NCI-H2196 treated with DMSO at 0.1 percent for 48 hours (cell line): ENCODE measurements at regions not wholly inside any gene's neighbourhood (a gene's known extent, or its start where the extent isn't known, plus 50 kb on each side); places are given as distances from the start of the nearest gene placed in this dataset.
"Not testable (repeated sequence)": the region's sequence is repeated elsewhere in the genome, so short reads cannot be mapped to it uniquely, and the experiment has no call there.

Experiments used
- DNase-seq: peaks from one replicate; lab custom pipeline; 2025; ENCODE audit not compliant: unreplicated experiment; lab: John Stamatoyannopoulos, UW

- no peak for DNase-seq
Observed at GRCh38 chr10:80855348-80855971, 317.8 kb downstream of the SH2D4B start.

DNA sequence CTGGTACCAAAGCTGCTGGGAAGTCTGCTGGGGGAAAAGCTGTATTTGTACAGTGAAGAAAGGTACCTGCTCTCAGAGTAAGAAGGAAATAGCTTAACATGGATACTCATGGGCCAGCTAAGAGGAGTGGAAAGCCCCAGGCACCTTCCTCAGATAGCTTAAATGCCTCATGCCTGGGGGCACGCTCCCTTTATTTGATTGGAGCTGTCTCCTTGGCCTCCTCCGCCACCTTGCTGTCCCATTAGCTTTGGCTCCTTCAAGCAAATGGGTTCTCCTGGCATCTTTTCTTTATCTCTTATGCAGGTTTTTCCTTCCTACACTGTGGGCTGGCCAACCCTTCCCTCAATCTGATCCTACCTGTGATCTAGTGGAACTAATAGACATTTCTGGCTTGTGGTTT, 318.5 kb downstream of the SH2D4B start:
- DNase-seq, result no peak

DNA sequence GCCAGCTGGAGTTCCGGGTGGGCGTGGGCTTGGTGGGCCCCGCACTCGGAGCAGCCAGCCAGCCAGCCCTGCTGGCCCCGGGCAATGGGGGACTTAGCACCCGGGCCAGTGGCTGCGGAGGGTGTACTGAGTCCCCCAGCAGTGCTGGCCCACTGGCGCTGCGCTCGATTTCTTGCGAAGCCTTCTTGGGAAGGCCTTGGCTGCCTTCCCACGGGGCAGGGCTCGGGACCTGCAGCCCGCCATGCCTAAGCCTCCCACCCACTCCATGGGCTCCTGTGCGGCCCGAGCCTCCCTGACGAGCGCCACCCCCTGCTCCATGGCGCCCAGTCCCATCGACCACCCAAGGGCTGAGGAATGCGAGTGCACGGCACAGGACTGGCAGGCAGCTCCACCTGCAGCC, 321.6 kb downstream of the SH2D4B start:
- not testable (repeated sequence) for DNase-seq

DNA sequence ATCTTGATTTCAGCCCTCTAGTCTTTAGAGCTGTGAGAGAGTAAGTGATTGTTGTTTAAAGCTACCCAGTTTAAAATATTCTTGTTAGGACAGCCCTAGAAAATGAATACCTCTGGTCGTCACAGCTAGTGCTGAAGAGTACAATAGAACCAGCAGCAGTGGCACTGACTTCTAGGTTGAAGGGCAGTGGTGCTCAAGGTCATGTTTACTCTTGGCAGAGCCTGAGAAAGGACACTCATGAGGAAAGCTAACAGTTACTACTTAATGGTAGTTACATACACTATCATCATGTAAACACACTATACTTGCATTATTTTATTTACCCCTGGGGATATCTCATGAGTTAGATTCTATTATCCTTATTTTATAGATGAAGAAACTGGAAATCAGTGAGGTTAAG, 323.0 kb downstream of the SH2D4B start:
- DNase-seq, result no peak

GRCh38 chr10:80861882-80862281, 324.2 kb downstream of the SH2D4B start:
- DNase-seq, result no peak

- DNase-seq, result no peak
Observed at GRCh38 chr10:80870282-80870681, 332.6 kb downstream of the SH2D4B start.

GRCh38 chr10:80871083-80871482, 333.4 kb downstream of the SH2D4B start:
- no peak for DNase-seq

GRCh38 chr10:80878330-80878729, 340.6 kb downstream of the SH2D4B start:
- no peak for DNase-seq

DNA sequence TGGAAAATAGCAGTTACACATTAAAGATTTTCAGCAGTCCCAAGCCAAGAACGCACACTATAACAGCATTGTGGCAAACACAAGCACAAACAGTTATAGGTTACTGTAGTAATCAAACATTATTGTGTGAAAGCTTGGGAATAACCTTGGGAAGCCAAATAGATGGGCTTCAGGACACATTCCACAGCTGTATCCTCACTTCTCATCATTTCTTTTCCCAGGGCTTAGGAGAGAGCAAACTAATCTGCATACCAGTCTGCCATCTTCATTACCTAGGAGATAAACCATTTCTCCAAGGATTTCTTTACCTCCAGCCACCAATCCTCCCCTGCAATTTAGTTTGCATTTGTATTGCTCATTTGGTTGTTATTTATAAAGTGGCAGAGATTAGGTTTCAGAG, 352.4 kb downstream of the SH2D4B start:
- DNase-seq, result no peak

GRCh38 chr10:80893256-80893655, 355.6 kb downstream of the SH2D4B start:
- no peak for DNase-seq

- DNase-seq, result no peak
Observed at GRCh38 chr10:80894311-80894791, 356.6 kb downstream of the SH2D4B start.

DNA sequence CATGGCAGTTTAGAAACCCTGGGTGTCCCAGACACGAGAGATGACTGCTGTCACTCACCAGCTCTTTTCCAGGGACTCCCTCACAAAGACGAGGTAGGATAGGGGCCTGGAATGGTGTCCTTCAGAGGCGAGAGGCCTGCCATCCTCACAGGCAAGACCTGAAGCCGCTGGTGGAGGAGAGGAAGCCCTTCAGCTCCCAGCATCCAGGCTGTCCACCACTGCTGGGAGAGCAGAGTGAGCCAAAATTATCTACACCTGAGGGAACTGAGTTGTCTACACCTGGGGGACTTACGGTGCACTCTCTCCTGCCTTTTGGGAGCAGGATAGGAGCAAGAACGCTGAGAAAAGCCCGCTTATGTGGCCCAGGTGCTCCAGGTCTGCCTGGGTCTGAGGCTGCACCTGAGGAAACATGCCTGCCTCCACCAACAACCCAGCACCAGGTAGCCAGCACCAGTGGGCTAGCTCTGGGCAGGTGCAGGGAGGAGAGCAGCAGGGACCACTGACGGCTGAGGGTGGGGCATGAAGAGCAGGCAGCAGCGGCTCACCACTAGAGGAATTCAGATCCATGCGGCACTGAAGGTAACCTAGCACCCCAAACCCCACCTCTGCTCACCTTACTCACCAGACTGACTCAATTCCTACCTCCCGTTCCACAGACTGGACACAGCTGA, 357.2 kb downstream of the SH2D4B start:
- DNase-seq, result no peak

GRCh38 chr10:80896076-80896475, 358.4 kb downstream of the SH2D4B start:
- no peak for DNase-seq

DNA sequence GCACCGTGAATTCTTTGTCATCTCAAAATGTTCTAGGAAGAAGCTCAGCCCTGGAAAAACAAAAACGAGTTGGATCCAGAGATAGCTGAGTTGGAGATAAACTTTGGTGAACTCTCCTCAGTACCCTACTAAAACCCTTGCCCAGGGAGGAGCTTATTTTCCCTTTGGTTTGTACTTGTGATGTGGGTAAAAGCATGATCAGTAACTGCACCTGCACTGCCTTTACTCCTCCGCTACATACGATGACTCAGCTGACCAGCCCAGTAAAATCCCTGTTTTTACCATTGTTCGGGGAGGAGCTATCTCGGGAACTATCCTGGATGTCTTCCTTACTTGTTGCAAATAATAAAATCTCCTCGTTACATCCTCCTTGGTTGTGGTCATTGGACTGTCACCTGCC, 359.3 kb downstream of the SH2D4B start:
- no peak for DNase-seq

DNA sequence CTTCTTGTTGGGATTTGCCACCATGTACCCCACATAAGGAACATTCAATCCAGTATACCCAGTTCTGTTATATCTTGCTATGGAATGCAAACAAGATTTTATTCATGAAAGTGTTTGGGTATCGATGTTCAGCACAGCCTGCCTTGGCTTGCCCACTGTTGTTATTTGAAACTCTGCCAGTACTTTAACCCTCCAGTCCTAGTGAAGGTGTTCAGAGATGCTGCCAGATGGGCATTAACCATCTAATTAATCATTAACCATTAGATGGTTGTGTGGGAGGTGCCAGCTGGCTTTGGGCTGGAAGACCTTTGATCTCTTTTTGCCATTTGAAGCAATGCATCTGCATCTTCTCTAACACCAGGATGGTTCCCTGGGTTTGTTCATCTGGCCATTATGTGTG, 363.0 kb downstream of the SH2D4B start:
- DNase-seq, result no peak

GRCh38 chr10:80908611-80909010, 370.9 kb downstream of the SH2D4B start:
- no peak for DNase-seq

GRCh38 chr10:80909254-80909653, 371.6 kb downstream of the SH2D4B start:
- DNase-seq, result no peak

DNA sequence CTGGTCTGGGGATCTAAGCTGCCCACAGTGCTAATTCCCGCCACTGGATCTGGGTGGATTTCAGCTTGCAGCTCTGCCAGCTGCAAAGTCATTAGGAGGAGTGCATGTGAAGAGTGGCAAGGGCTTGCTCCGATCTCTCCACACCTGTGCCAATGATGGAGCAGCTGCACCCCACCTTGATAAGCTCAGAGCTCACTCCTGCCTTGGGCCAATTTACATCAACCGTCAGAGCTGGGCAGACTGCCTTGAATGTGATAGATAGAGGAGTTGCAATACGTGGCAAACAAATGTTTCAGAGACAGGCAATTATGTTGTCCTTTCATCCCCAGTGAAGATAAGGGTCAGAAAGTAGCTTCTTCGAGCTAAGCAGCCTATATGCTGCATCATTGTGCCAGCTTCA, 379.9 kb downstream of the SH2D4B start:
- no peak for DNase-seq

- no peak for DNase-seq
Observed at GRCh38 chr10:80921032-80921431, 383.3 kb downstream of the SH2D4B start.

DNA sequence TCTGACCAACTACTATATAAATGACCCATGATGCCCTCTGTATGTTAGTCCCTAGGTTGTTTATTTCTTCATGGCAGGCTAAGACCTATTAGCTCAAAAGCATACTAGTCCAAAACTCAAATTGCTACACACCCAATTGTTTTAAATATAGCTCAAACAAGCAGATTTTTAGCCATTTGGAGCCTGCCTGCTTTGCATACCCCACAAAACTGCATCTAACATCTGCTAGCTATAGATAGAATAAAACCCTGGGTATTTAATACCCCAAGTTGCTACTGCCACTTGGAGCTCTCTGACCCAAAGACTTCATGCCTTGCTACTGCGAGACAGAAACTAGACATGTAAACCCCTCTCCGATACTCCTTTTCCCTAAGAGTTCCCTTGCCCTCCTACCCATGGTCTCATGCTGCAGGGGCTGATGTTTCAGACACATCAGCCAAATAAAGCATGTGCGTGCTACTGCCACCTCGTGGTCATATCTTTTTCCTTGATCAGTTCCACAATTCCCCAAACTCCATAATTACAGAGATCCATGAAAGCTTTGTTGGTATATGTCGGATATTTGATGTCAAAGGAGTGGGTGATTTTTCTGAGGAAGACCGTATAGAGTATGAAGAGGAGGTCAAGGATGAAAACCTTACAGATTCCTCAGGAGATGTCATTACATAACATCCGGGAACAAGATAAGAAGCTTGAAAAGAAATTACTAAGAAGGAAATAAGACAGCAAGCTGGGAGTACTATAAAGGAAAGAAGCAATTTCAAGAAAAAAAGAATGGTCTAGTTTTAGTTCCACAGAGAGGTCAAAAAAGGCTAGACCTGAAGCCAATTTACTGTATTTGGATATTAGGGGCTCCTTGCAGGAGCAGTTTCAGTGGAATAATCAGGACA, 386.6 kb downstream of the SH2D4B start:
- no peak for DNase-seq

GRCh38 chr10:80927419-80928078, 389.8 kb downstream of the SH2D4B start:
- DNase-seq, result no peak
